Parathyroid adenoma (tissue), 2 donors: ENCODE measurements at regions not wholly inside any gene's neighbourhood (a gene's known extent, or its start where the extent isn't known, plus 50 kb on each side); places are given as distances from the start of the nearest gene placed in this dataset.
"Not testable (repeated sequence)": the region's sequence is repeated elsewhere in the genome, so short reads cannot be mapped to it uniquely, and the experiment has no call there.

Experiments
- H2AFZ ChIP-seq: fragments of 300-600 bp; sonication (generic); one replicate; pipeline ENCODE4 v1.7.0; 2017; ENCODE audit warnings: antibody characterized with exemption, mild to moderate bottlenecking
- H3K27ac ChIP-seq: fragments of 300-600 bp; sonication (generic); one replicate; pipeline ENCODE4 v1.7.0; 2017
- H3K27me3 ChIP-seq: fragments of 300-600 bp; sonication (generic); one replicate; pipeline ENCODE4 v1.7.0; 2017; ENCODE audit warnings: low read length; ENCODE audit not compliant: control insufficient read depth, insufficient read depth
- H3K36me3 ChIP-seq: fragments of 300-600 bp; sonication (generic); one replicate; pipeline ENCODE4 v1.7.0; 2017; ENCODE audit warnings: low read length; ENCODE audit not compliant: control insufficient read depth, insufficient read depth
- H3K4me1 ChIP-seq: fragments of 300-600 bp; sonication (generic); one replicate; pipeline ENCODE4 v1.7.0; 2017; ENCODE audit warnings: control low read depth
- H3K4me2 ChIP-seq: fragments of 300-600 bp; sonication (generic); one replicate; pipeline ENCODE4 v1.7.0; 2017; ENCODE audit warnings: low read length
- H3K4me3 ChIP-seq: fragments of 300-600 bp; sonication (generic); one replicate; pipeline ENCODE4 v1.7.0; 2017; ENCODE audit warnings: low read depth, low read length
- H3K79me2 ChIP-seq: fragments of 300-600 bp; sonication (generic); one replicate; pipeline ENCODE4 v1.7.0; 2017; ENCODE audit warnings: control low read depth
- H3K9ac ChIP-seq: fragments of 300-600 bp; sonication (generic); one replicate; pipeline ENCODE4 v1.7.0; 2017; ENCODE audit warnings: mild to moderate bottlenecking
- H3K9me3 ChIP-seq: fragments of 300-600 bp; sonication (generic); one replicate; pipeline ENCODE4 v1.7.0; 2017; ENCODE audit warnings: low read length; ENCODE audit not compliant: control insufficient read depth
- CTCF ChIP-seq: fragments of 300-600 bp; sonication (generic); IDR thresholded peaks from one replicate; pipeline ENCODE4 v1.7.0; 2017; ENCODE audit warnings: antibody characterized with exemption, mild to moderate bottlenecking
- donor health status: primary hyperparathyroidism.

- no peak overlapping the region for H3K4me2 ChIP-seq
- H2AFZ ChIP-seq, result no peak overlapping the region
- no peak overlapping the region for H3K4me3 ChIP-seq
- no peak overlapping the region for H3K27ac ChIP-seq
- no peaks in the 10 kb centered on the region for H3K4me1 ChIP-seq
- H3K27me3 ChIP-seq, result no peaks in the 10 kb centered on the region
- no peaks in the 10 kb centered on the region for H3K36me3 ChIP-seq
- H3K79me2 ChIP-seq, result no peaks in the 10 kb centered on the region
- H3K9me3 ChIP-seq, result no peaks in the 10 kb centered on the region
- TF ChIP-seq CTCF, result no peak
- no peak overlapping the region for H3K9ac ChIP-seq
Measured at GRCh38 chr5:144036476-144036875, 134.0 kb downstream of the YIPF5 start.

GRCh38 chr5:144040615-144041305, 129.7 kb downstream of the YIPF5 start:
- Histone ChIP-seq H3K79me2 (no peaks in the 10 kb centered on the region), H3K36me3 (no peaks in the 10 kb centered on the region), H3K4me1 (no peaks in the 10 kb centered on the region), H3K4me3 (no peak overlapping the region), H3K27ac (no peak overlapping the region), H3K9ac (no peak overlapping the region), H3K27me3 (no peaks in the 10 kb centered on the region), H3K4me2 (no peak overlapping the region), H2AFZ (no peak overlapping the region), H3K9me3 (no peaks in the 10 kb centered on the region)
- no peak for TF ChIP-seq CTCF

DNA sequence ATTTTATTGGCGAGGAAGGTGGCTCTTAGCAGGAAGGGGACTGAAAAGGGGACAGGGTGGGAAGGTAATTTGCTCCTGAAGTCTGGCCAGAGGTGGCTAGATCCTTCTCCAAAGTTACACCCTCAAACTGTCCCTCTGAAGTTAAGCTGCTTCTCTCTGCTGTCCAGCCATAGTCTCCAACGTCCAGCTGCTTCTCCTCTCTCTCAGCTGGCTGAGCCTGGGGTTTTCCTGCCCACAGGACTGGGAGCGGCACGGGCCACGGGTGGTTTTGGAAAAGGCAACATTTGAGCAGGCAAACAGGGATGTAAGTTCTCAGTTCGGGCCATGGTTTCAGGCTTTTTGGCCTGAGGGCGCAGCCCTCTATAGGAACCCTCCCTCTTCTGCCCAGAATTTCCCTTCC, 128.3 kb downstream of the YIPF5 start:
- Histone ChIP-seq H3K36me3 (no peaks in the 10 kb centered on the region), H3K4me3 (no peak overlapping the region), H3K79me2 (no peaks in the 10 kb centered on the region), H3K9me3 (no peaks in the 10 kb centered on the region), H3K27me3 (no peaks in the 10 kb centered on the region), H3K4me1 (no peaks in the 10 kb centered on the region), H3K4me2 (no peak overlapping the region), H3K9ac (no peak overlapping the region), H3K27ac (no peak overlapping the region), H2AFZ (no peak overlapping the region)
- TF ChIP-seq CTCF, result no peak

- no peak overlapping the region for H3K9ac ChIP-seq
- H3K4me3 ChIP-seq, result no peak overlapping the region
- no peaks in the 10 kb centered on the region for H3K36me3 ChIP-seq
- H3K4me1 ChIP-seq, result no peaks in the 10 kb centered on the region
- H3K9me3 ChIP-seq, result no peaks in the 10 kb centered on the region
- no peak overlapping the region for H3K27ac ChIP-seq
- no peak overlapping the region for H2AFZ ChIP-seq
- no peaks in the 10 kb centered on the region for H3K27me3 ChIP-seq
- H3K4me2 ChIP-seq, result no peak overlapping the region
- no peak for TF ChIP-seq CTCF
- no peaks in the 10 kb centered on the region for H3K79me2 ChIP-seq
Measured at GRCh38 chr5:144048259-144048856, 122.1 kb downstream of the YIPF5 start.

GRCh38 chr5:144055391-144055790, 115.1 kb downstream of the YIPF5 start:
- H3K79me2 ChIP-seq, H3K4me1 ChIP-seq, H3K4me3 ChIP-seq, H3K27me3 ChIP-seq, H3K9ac ChIP-seq, H3K4me2 ChIP-seq, H3K36me3 ChIP-seq, H3K9me3 ChIP-seq, H3K27ac ChIP-seq, H2AFZ ChIP-seq: not testable (repeated sequence)

GRCh38 chr5:144060091-144060490, 110.4 kb downstream of the YIPF5 start:
- not testable (repeated sequence) for H3K36me3 ChIP-seq, H3K4me1 ChIP-seq, H2AFZ ChIP-seq, H3K79me2 ChIP-seq, H3K9me3 ChIP-seq, H3K4me3 ChIP-seq, H3K27me3 ChIP-seq, H3K27ac ChIP-seq, H3K9ac ChIP-seq, H3K4me2 ChIP-seq
